Caco-2 (cell line): ENCODE measurements at regions not wholly inside any gene's neighbourhood (a gene's known extent, or its start where the extent isn't known, plus 50 kb on each side); places are given as distances from the start of the nearest gene placed in this dataset.

ENCODE experiments used
- BruUV-seq: library from RNA; stranded (reverse); fragments of 400-500 nt; replicated peaks from 2 replicates; lab custom pipeline; 2021; lab: Mats Ljungman, UMichigan
- CTCF ChIA-PET: fragments of 300-600 bp; sonication (Branson Sonifier 250); formaldehyde crosslinking; loops from one replicate; lab custom pipeline; 2022; ENCODE audit warnings: antibody characterized with exemption; lab: Charles Lee
- POLR2A ChIA-PET: fragments of 300-600 bp; sonication (Branson Sonifier 250); formaldehyde crosslinking; loops from one replicate; lab custom pipeline; 2022; ENCODE audit warnings: antibody characterized with exemption; lab: Charles Lee
- DNase-seq, 2 experiments: peaks; one replicate each; pipeline versions ENCODE4 v3.0.0 to v3.0.0-alpha.2; 2020 to 2022
- H3K27me3 ChIP-seq: replicated peaks from 2 replicates; pipeline ENCODE4 v1.6.0; 2011; ENCODE audit warnings: low read length; ENCODE audit not compliant: control insufficient read depth, insufficient read depth
- H3K36me3 ChIP-seq: 2 replicates; pipeline ENCODE4 v1.5.1; 2011; ENCODE audit warnings: low read length; ENCODE audit not compliant: control insufficient read depth, insufficient read depth
- H3K4me1 ChIP-seq: fragments of 250-450 bp; sonication (Bioruptor Pico); 2 replicates; pipeline ENCODE4 v1.5.1; 2020; ENCODE audit warnings: mild to moderate bottlenecking
- H3K4me3 ChIP-seq: 2 replicates; pipeline ENCODE4 v1.5.1; 2011; ENCODE audit warnings: low read depth, mild to moderate bottlenecking, control low read depth, low read length
- H3K9me3 ChIP-seq: fragments of 250-450 bp; sonication (Bioruptor Pico); 2 replicates; pipeline ENCODE4 v1.5.1; 2020; ENCODE audit warnings: mild to moderate bottlenecking, moderate library complexity
- H3K27ac Mint-ChIP-seq: one replicate; pipeline ENCODE4 v1.8.0; 2022; ENCODE audit warnings: mixed read lengths; ENCODE audit not compliant: unreplicated experiment
- H3K27me3 Mint-ChIP-seq: one replicate; pipeline ENCODE4 v1.8.0; 2022; ENCODE audit warnings: mixed read lengths; ENCODE audit not compliant: insufficient read depth, unreplicated experiment
- H3K36me3 Mint-ChIP-seq: one replicate; pipeline ENCODE4 v1.8.0; 2022; ENCODE audit warnings: mild to moderate bottlenecking, mixed read lengths; ENCODE audit not compliant: insufficient read depth, unreplicated experiment
- H3K4me1 Mint-ChIP-seq: one replicate; pipeline ENCODE4 v1.8.0; 2022; ENCODE audit warnings: low read depth, mixed read lengths; ENCODE audit not compliant: unreplicated experiment
- H3K4me3 Mint-ChIP-seq: one replicate; pipeline ENCODE4 v1.8.0; 2022; ENCODE audit warnings: mild to moderate bottlenecking, moderate library complexity, mixed read lengths; ENCODE audit not compliant: unreplicated experiment
- H3K9me3 Mint-ChIP-seq: one replicate; pipeline ENCODE4 v1.8.0; 2022; ENCODE audit warnings: mixed read lengths; ENCODE audit not compliant: unreplicated experiment
- CTCF ChIP-seq, 2 experiments: fragments of 200-600 bp in 1 of 2; IDR thresholded peaks; 1 replicate in 1 of 2; 2 replicates in 1 of 2; pipeline versions ENCODE4 v1.5.1 to v1.8.0; 2011 to 2022; ENCODE audit warnings: antibody characterized with exemption in 1 of 2, control low read depth in 1 of 2, inconsistent platforms in 1 of 2, low read depth in 1 of 2, low read length in 1 of 2, mild to moderate bottlenecking in 1 of 2, moderate library complexity in 1 of 2; ENCODE audit not compliant: insufficient read depth in 1 of 2, severe bottlenecking in 1 of 2, unreplicated experiment in 1 of 2
- intact Hi-C: fragments of 100-400 bp; cut with micrococcal nuclease; formaldehyde crosslinking; loops from one replicate; pipeline ENCODE4 v1.10.0; 2022; ENCODE audit not compliant: unreplicated experiment

GRCh38 chr9:71515626-71516025 lies 252.7 kb downstream of the CEMIP2 start:
- Histone ChIP-seq H3K4me1 (no peaks in the 10 kb centered on the region), H3K36me3 (no peaks in the 10 kb centered on the region), H3K27me3 (no peaks in the 10 kb centered on the region), H3K9me3 (no peaks in the 10 kb centered on the region), H3K4me3 (no peak overlapping the region)
- ChIA-PET POLR2A (no interaction called here), CTCF (no interaction called here)
- no peaks in the 10 kb centered on the region for H3K36me3 Mint-ChIP-seq
- intact Hi-C loops = no loop called here
- H3K27me3 Mint-ChIP-seq = no peaks in the 10 kb centered on the region
- H3K9me3 Mint-ChIP-seq = no peaks in the 10 kb centered on the region
- no peak for DNase-seq
- H3K4me3 Mint-ChIP-seq = no peak overlapping the region
- no TSS peak for BruUV-seq
- H3K4me1 Mint-ChIP-seq = no peaks in the 10 kb centered on the region
- H3K27ac Mint-ChIP-seq = no peak overlapping the region
- TF ChIP-seq CTCF (IDR thresholded peaks at IDR 0.05; ENCODE audit: insufficient read depth in 1 of 2, low read depth in 1 of 2, low read length in 1 of 2, severe bottlenecking in 1 of 2, unreplicated experiment in 1 of 2) = no peak

GRCh38 chr9:71515107-71515506 lies 253.2 kb downstream of the CEMIP2 start:
- Mint-ChIP-seq H3K36me3 (no peaks in the 10 kb centered on the region), H3K4me1 (no peaks in the 10 kb centered on the region), H3K9me3 (no peaks in the 10 kb centered on the region), H3K27me3 (no peaks in the 10 kb centered on the region), H3K27ac (no peak overlapping the region), H3K4me3 (no peak overlapping the region)
- no peaks in the 10 kb centered on the region for H3K4me1 ChIP-seq
- intact Hi-C loops = no loop called here
- DNase-seq = no peak
- no TSS peak for BruUV-seq
- H3K27me3 ChIP-seq = no peaks in the 10 kb centered on the region
- H3K36me3 ChIP-seq = no peaks in the 10 kb centered on the region
- TF ChIP-seq CTCF (IDR thresholded peaks at IDR 0.05; ENCODE audit: insufficient read depth in 1 of 2, low read depth in 1 of 2, low read length in 1 of 2, severe bottlenecking in 1 of 2, unreplicated experiment in 1 of 2) = no peak
- ChIA-PET CTCF (no interaction called here), POLR2A (no interaction called here)
- H3K9me3 ChIP-seq = no peaks in the 10 kb centered on the region
- no peak overlapping the region for H3K4me3 ChIP-seq

- Mint-ChIP-seq H3K9me3 (no peaks in the 10 kb centered on the region), H3K27me3 (no peaks in the 10 kb centered on the region), H3K4me1 (no peaks in the 10 kb centered on the region), H3K36me3 (no peaks in the 10 kb centered on the region), H3K4me3 (no peak overlapping the region), H3K27ac (no peak overlapping the region)
- intact Hi-C loops = no loop called here
- no peaks in the 10 kb centered on the region for H3K9me3 ChIP-seq
- no peak for DNase-seq
- TF ChIP-seq CTCF (IDR thresholded peaks at IDR 0.05; ENCODE audit: insufficient read depth in 1 of 2, low read depth in 1 of 2, low read length in 1 of 2, severe bottlenecking in 1 of 2, unreplicated experiment in 1 of 2) = no peak
- ChIA-PET CTCF (no interaction called here), POLR2A (no interaction called here)
- no peaks in the 10 kb centered on the region for H3K4me1 ChIP-seq
- BruUV-seq = no TSS peak
- no peaks in the 10 kb centered on the region for H3K36me3 ChIP-seq
- no peak overlapping the region for H3K4me3 ChIP-seq
- H3K27me3 ChIP-seq = no peaks in the 10 kb centered on the region
Measured at GRCh38 chr9:71514344-71514975, 253.9 kb downstream of the CEMIP2 start.
